HepG2 (cell line): ENCODE measurements at regions not wholly inside any gene's neighbourhood (a gene's known extent, or its start where the extent isn't known, plus 50 kb on each side); places are given as distances from the start of the nearest gene placed in this dataset.

Source experiments
- ATAC-seq: fragments of 200-7000 bp; cut with Tn5 transposase; 3 replicates; pipeline ENCODE4 v1.9.1; 2020; ENCODE audit warnings: mild to moderate bottlenecking, moderate library complexity
- BruUV-seq: library from RNA; stranded (reverse); fragments of 400-500 nt; replicated peaks from 2 replicates; lab custom pipeline; 2021; lab: Mats Ljungman, UMichigan
- CTCF ChIA-PET: fragments of 300-600 bp; formaldehyde crosslinking; extraction: SDS; loops from one replicate; lab custom pipeline; 2021; ENCODE audit warnings: low total read pairs, inconsistent platforms, low intra/inter-chr PET ratio; lab: Yijun Ruan, JAX
- POLR2A ChIA-PET: fragments of 350-600 bp; sonication (Branson Sonifier 250); formaldehyde crosslinking; loops from one replicate; lab custom pipeline; 2020; ENCODE audit warnings: antibody characterized with exemption, inconsistent platforms; lab: Yijun Ruan, JAX
- DNase-seq: peaks from one replicate; pipeline ENCODE4 v3.0.0-alpha.2; 2015; ENCODE audit warnings: low spot score
- FAIRE-seq: peaks from 3 replicates; lab custom pipeline; 2011; peaks lifted over from hg19 to GRCh38; lab: Jason Lieb, UNC
- H2AFZ ChIP-seq: one replicate; pipeline ENCODE4 v1.6.1; 2011; ENCODE audit warnings: low read length, inconsistent platforms
- H3K27ac ChIP-seq: fragments of 300-600 bp; 3 replicates; pipeline ENCODE4 v1.8.0; 2011; ENCODE audit warnings: mixed run types, mild to moderate bottlenecking, mixed read lengths, low read length, inconsistent platforms; ENCODE audit not compliant: insufficient read depth; ENCODE audit errors: extremely low read length
- H3K27me3 ChIP-seq, 2 experiments: fragments of 200-600 bp in 1 of 2; 2 replicates in 1 of 2; 3 replicates in 1 of 2; pipeline versions ENCODE4 v1.6.0 to v1.8.0; 2011; ENCODE audit warnings: low read length in 2 of 2, mild to moderate bottlenecking in 2 of 2, moderate library complexity in 2 of 2, inconsistent platforms in 1 of 2; ENCODE audit not compliant: insufficient read depth in 2 of 2, control insufficient read depth in 1 of 2
- H3K36me3 ChIP-seq, 2 experiments: fragments of 200-600 bp in 1 of 2; replicated peaks in 1 of 2; 2 replicates in 1 of 2; 3 replicates in 1 of 2; pipeline versions ENCODE4 v1.5.1 to v1.8.0; 2011; ENCODE audit warnings: low read length in 2 of 2, inconsistent platforms in 1 of 2; ENCODE audit not compliant: insufficient read depth in 2 of 2, control insufficient read depth in 1 of 2
- H3K4me1 ChIP-seq: 2 replicates; pipeline ENCODE4 v1.5.1; 2012; ENCODE audit warnings: low read length, inconsistent platforms; ENCODE audit not compliant: insufficient read depth
- H3K4me2 ChIP-seq: 2 replicates; pipeline ENCODE4 v1.6.0; 2011; ENCODE audit warnings: low read depth, low read length, inconsistent platforms
- H3K4me3 ChIP-seq, 3 experiments: fragments of 200-600 bp in 1 of 3; sonication (generic), shearing (Covaris generic) in 1 of 3; replicated peaks in 1 of 3; 2 replicates each; pipeline ENCODE4 v1.5.1; 2011 to 2016; ENCODE audit warnings: low read length in 3 of 3, inconsistent platforms in 2 of 3, low read depth in 2 of 3, mild to moderate bottlenecking in 2 of 3, control low read depth in 1 of 3, mixed read lengths in 1 of 3; ENCODE audit not compliant: insufficient read depth in 1 of 3
- H3K79me2 ChIP-seq: one replicate; pipeline ENCODE4 v1.6.1; 2011; ENCODE audit warnings: low read length, inconsistent platforms; ENCODE audit not compliant: insufficient read depth
- H3K9ac ChIP-seq: 2 replicates; pipeline ENCODE4 v1.6.0; 2011; ENCODE audit warnings: mild to moderate bottlenecking, low read depth, low read length, inconsistent platforms; ENCODE audit not compliant: insufficient read depth
- H3K9me3 ChIP-seq: 2 replicates; pipeline ENCODE4 v1.5.1; 2012; ENCODE audit warnings: mild to moderate bottlenecking, low read length
- H4K20me1 ChIP-seq: 2 replicates; pipeline ENCODE4 v1.6.0; 2011; ENCODE audit warnings: inconsistent platforms, mild to moderate bottlenecking, low read length, moderate library complexity; ENCODE audit not compliant: insufficient read depth
- AHR ChIP-seq: IDR thresholded peaks from 2 replicates; pipeline ENCODE4 v1.6.1; 2018; ENCODE audit warnings: missing genetic modification reagents, missing compliant biosample characterization
- AKNA ChIP-seq: sonication (generic); formaldehyde crosslinking; IDR thresholded peaks from 2 replicates; pipeline ENCODE4 v1.4.0; 2020; ENCODE audit warnings: missing genetic modification reagents, borderline replicate concordance
- ATM ChIP-seq: fragments of 450-650 bp; IDR thresholded peaks from 2 replicates; pipeline ENCODE4 v1.7.1; 2017; ENCODE audit warnings: mild to moderate bottlenecking, borderline replicate concordance
- ATRX ChIP-seq: sonication (generic); formaldehyde crosslinking; IDR thresholded peaks from 2 replicates; pipeline ENCODE4 v1.4.0; 2020; ENCODE audit warnings: missing genetic modification reagents, borderline replicate concordance
- ELF4 ChIP-seq: sonication (generic); formaldehyde crosslinking; IDR thresholded peaks from 2 replicates; pipeline ENCODE4 v1.5.0; 2020; ENCODE audit warnings: missing genetic modification reagents, mild to moderate bottlenecking, moderate library complexity, borderline replicate concordance
- FOXC1 ChIP-seq: sonication (generic); formaldehyde crosslinking; IDR thresholded peaks from 2 replicates; pipeline ENCODE4 v1.8.0; 2022; ENCODE audit warnings: mild to moderate bottlenecking, missing genetic modification reagents, borderline replicate concordance
- HNRNPL ChIP-seq: fragments of 200-400 bp; formaldehyde crosslinking; IDR thresholded peaks from 2 replicates; pipeline ENCODE4 v1.6.1; 2017; ENCODE audit warnings: mild to moderate bottlenecking, low read depth, low read length
- KDM4B ChIP-seq: sonication (generic); formaldehyde crosslinking; IDR thresholded peaks from 2 replicates; pipeline ENCODE4 v1.4.0; 2020; ENCODE audit warnings: missing genetic modification reagents
- PCBP2 ChIP-seq: fragments of 200-400 bp; formaldehyde crosslinking; optimal IDR thresholded peaks from 2 replicates; pipeline ENCODE3; 2018; ENCODE audit warnings: low read length, low read depth; ENCODE audit not compliant: poor library complexity, severe bottlenecking
- SP5 ChIP-seq: IDR thresholded peaks from 2 replicates; pipeline ENCODE4 v1.6.1; 2016; ENCODE audit warnings: low read depth, borderline replicate concordance
- TAF1 ChIP-seq: sonication (generic); formaldehyde crosslinking; IDR thresholded peaks from 2 replicates; pipeline ENCODE4 v1.4.0; 2020; ENCODE audit warnings: missing genetic modification reagents
- ZMAT3 ChIP-seq: sonication (generic); formaldehyde crosslinking; conservative IDR thresholded peaks from 2 replicates; pipeline ENCODE4 v1.7.0; 2021; ENCODE audit warnings: missing genetic modification reagents
- ZNF724P ChIP-seq: sonication (generic); formaldehyde crosslinking; IDR thresholded peaks from 2 replicates; pipeline ENCODE4 v1.8.0; 2022; ENCODE audit warnings: missing genetic modification reagents, borderline replicate concordance
- ZNF766 ChIP-seq: sonication (generic); formaldehyde crosslinking; IDR thresholded peaks from 2 replicates; pipeline ENCODE4 v1.5.0; 2020; ENCODE audit warnings: missing genetic modification reagents, borderline replicate concordance
- ZNF792 ChIP-seq: IDR thresholded peaks from 2 replicates; pipeline ENCODE4 v1.6.1; 2016
- ZSCAN12 ChIP-seq: sonication (generic); formaldehyde crosslinking; IDR thresholded peaks from 2 replicates; pipeline ENCODE4 v1.9.0; 2021; ENCODE audit warnings: mild to moderate bottlenecking, missing genetic modification reagents
- WGBS: methylation state at CpG from one replicate; pipeline ENCODE4 v1.1.6; 2017; ENCODE audit warnings: low lambda C conversion rate; 5-methylcytosine and 5-hydroxymethylcytosine counted together
- in situ Hi-C: cut with HindIII; loops from 2 replicates; pipeline ENCODE4 v1.10.0; 2017; ENCODE audit warnings: low pct_unique_long_range_greater_than_20kb; ENCODE audit not compliant: extremely low pct_ligation_motif_present
- intact Hi-C: fragments of 100-400 bp; cut with micrococcal nuclease; formaldehyde crosslinking; loops from one replicate; pipeline ENCODE4 v1.10.0; 2022; ENCODE audit not compliant: unreplicated experiment
- TF ChIP-seq, protein P1 (sequence below): sonication (generic); formaldehyde crosslinking; IDR thresholded peaks from 2 replicates; pipeline ENCODE4 v1.4.0; 2020; ENCODE audit warnings: missing genetic modification reagents
- TF ChIP-seq, protein P2 (sequence below): sonication (generic); formaldehyde crosslinking; IDR thresholded peaks from 2 replicates; pipeline ENCODE4 v1.8.1; 2023; ENCODE audit warnings: missing genetic modification reagents, inconsistent platforms, borderline replicate concordance

DNA sequence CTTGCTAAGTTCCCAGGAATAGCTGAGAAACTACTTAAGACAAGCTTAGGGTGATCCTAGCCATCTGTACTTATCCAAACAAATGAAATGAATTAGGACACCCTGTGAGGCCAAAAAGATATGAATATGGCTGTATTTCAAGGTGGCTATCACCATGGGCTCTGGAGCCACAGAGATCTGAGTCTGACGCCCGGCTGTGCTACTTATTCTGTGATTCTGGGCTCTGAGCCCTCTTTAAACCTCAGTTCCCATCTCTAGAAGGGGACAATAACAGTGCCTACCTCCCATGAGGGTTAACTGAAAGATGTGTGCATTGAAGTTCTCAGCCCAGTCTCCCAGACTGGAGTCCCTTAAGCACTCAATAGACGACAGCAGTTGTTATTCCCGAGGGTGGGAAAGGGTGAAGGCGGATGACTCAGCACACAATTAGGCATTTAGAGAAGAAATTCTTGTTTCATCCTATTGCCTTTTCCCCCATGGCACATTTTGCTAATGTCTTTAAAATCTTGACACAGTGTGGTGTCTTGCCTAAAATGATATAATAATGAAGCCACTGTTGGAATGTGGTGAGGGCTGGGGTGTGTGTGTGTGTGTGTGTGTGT is 132.5 kb downstream of the ADAMTS15 start (continued):
- no peak for TF ChIP-seq AHR
- TF ChIP-seq ELF4: no peak
- no peak for TF ChIP-seq ZNF792
- no peak for TF ChIP-seq ZNF724P (CRISPR knock-in tag)
- TF ChIP-seq KDM4B (CRISPR knock-in tag): no peak

DNA sequence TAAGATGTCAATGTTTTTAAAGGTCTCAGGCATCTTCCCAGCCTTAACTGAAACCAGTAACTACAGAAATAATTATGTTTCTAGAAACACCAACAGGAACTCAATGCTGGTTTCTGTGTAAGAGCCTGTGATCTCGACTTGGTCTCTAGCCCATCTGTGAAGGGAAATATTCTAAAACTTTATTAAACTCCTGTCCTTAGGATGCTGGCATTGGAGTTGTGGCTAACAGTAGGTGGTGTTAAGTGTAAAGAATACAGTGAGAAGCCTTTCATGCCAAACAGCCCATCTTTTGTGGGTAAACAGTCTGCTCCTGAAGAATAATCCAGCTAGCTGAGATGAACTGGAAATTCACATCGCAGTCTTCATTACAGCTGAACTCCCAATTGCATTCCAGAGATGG is 133.2 kb downstream of the ADAMTS15 start:
- H3K9ac ChIP-seq: no peak overlapping the region
- CTCF ChIA-PET: no interaction called here
- intact Hi-C loops: no loop called here
- no peak overlapping the region for H3K4me2 ChIP-seq
- POLR2A ChIA-PET: no interaction called here
- H4K20me1 ChIP-seq: no peaks in the 10 kb centered on the region
- in situ Hi-C loops: no loop called here
- no peaks in the 10 kb centered on the region for H3K79me2 ChIP-seq
- no peaks in the 10 kb centered on the region for H3K4me1 ChIP-seq
- H3K36me3 ChIP-seq: no peaks in the 10 kb centered on the region
- 19% methylated on average over 2 of the region's 2 CpGs for WGBS
- H3K27me3 ChIP-seq: peaks cover 0 to 1% of the 10 kb centered on the region in 2 experiments; a peak in 2 of 5 replicates
- no peak overlapping the region for H3K27ac ChIP-seq
- FAIRE-seq (no peak), ATAC-seq (no peak), DNase-seq (no peak)
- no TSS peak for BruUV-seq
- H3K4me3 ChIP-seq: no peak overlapping the region
- no peak overlapping the region for H2AFZ ChIP-seq
- H3K9me3 ChIP-seq: no peaks in the 10 kb centered on the region
- TF ChIP-seq ATRX (CRISPR knock-in tag) (no peak), ZMAT3 (CRISPR knock-in tag) (no peak), ZSCAN12 (no peak), SP5 (CRISPR knock-in tag) (no peak), PCBP2 (no peak), ZNF766 (CRISPR knock-in tag) (no peak), ATM (no peak), HNRNPL (no peak), FOXC1 (CRISPR knock-in tag) (no peak), TAF1 (CRISPR knock-in tag) (no peak), AKNA (CRISPR knock-in tag) (no peak)
- TF ChIP-seq, protein P1, sequence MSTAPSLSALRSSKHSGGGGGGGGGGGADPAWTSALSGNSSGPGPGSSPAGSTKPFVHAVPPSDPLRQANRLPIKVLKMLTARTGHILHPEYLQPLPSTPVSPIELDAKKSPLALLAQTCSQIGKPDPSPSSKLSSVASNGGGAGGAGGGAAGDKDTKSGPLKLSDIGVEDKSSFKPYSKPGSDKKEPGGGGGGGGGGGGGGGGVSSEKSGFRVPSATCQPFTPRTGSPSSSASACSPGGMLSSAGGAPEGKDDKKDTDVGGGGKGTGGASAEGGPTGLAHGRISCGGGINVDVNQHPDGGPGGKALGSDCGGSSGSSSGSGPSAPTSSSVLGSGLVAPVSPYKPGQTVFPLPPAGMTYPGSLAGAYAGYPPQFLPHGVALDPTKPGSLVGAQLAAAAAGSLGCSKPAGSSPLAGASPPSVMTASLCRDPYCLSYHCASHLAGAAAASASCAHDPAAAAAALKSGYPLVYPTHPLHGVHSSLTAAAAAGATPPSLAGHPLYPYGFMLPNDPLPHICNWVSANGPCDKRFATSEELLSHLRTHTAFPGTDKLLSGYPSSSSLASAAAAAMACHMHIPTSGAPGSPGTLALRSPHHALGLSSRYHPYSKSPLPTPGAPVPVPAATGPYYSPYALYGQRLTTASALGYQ (CRISPR knock-in tag): no peak
- TF ChIP-seq, protein P2, sequence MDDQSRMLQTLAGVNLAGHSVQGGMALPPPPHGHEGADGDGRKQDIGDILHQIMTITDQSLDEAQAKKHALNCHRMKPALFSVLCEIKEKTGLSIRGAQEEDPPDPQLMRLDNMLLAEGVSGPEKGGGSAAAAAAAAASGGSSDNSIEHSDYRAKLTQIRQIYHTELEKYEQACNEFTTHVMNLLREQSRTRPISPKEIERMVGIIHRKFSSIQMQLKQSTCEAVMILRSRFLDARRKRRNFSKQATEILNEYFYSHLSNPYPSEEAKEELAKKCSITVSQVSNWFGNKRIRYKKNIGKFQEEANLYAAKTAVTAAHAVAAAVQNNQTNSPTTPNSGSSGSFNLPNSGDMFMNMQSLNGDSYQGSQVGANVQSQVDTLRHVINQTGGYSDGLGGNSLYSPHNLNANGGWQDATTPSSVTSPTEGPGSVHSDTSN (CRISPR knock-in tag): no peak
